A549 (cell line): ENCODE measurements at regions not wholly inside any gene's neighbourhood (a gene's known extent, or its start where the extent isn't known, plus 50 kb on each side); places are given as distances from the start of the nearest gene placed in this dataset.

ENCODE experiments used
- ATAC-seq, 2 experiments: fragments of 200-7000 bp in 1 of 2; fragments of >200 bp in 1 of 2; cut with Nextera tagmentation in 1 of 2; cut with Tn5 transposase in 1 of 2; 3 replicates each; pipeline versions ENCODE4 v1.8.0 to v1.9.1; 2018 to 2020; ENCODE audit warnings: mild to moderate bottlenecking in 1 of 2, moderate library complexity in 1 of 2
- CTCF ChIA-PET: fragments of 300-600 bp; sonication (Branson Sonifier 250); formaldehyde crosslinking; extraction: SDS; loops from one replicate; lab custom pipeline; 2021; ENCODE audit warnings: antibody characterized with exemption, inconsistent platforms; lab: Yijun Ruan, JAX
- POLR2A ChIA-PET: fragments of 350-600 bp; formaldehyde crosslinking; extraction: SDS; loops from one replicate; lab custom pipeline; 2021; ENCODE audit warnings: antibody characterized with exemption, inconsistent platforms; lab: Yijun Ruan, JAX
- DNase-seq, 2 experiments: peaks; one replicate each; pipeline versions ENCODE4 v3.0.0 to v3.0.0-alpha.2; 2011 to 2016; ENCODE audit warnings: low read depth in 1 of 2, low spot score in 1 of 2
- FAIRE-seq: peaks from 2 replicates; lab custom pipeline; 2011; peaks lifted over from hg19 to GRCh38; lab: Jason Lieb, UNC
- H3K27ac ChIP-seq, 2 experiments: fragments of >200 bp; sonication (Bioruptor Twin); formaldehyde crosslinking; 3 replicates each; pipeline ENCODE4 v1.5.1; 2016 to 2017
- H3K4me1 ChIP-seq: fragments of >200 bp; sonication (Bioruptor Twin); formaldehyde crosslinking; 3 replicates; pipeline ENCODE4 v1.6.1; 2016
- H3K4me2 ChIP-seq: fragments of >200 bp; sonication (Bioruptor Twin); formaldehyde crosslinking; 3 replicates; pipeline ENCODE4 v1.6.1; 2016
- H3K4me3 ChIP-seq: fragments of >200 bp; sonication (Bioruptor Twin); formaldehyde crosslinking; 3 replicates; pipeline ENCODE4 v1.5.1; 2016
- H3K9me3 ChIP-seq: fragments of >200 bp; sonication (Bioruptor Twin); formaldehyde crosslinking; 3 replicates; pipeline ENCODE4 v1.6.1; 2016
- BHLHE40 ChIP-seq: IDR thresholded peaks from 2 replicates; pipeline ENCODE4 v1.6.1; 2012; ENCODE audit warnings: low read depth, low read length, inconsistent platforms
- CBX2 ChIP-seq: fragments of 200-600 bp; sonication (generic); IDR thresholded peaks from 2 replicates; pipeline ENCODE4 v1.6.1; 2016; ENCODE audit warnings: low read depth, mild to moderate bottlenecking, borderline replicate concordance
- CHD4 ChIP-seq: fragments of 200-600 bp; sonication (generic); IDR thresholded peaks from 2 replicates; pipeline ENCODE4 v1.6.1; 2016; ENCODE audit warnings: antibody characterized with exemption, mild to moderate bottlenecking, borderline replicate concordance
- ESRRA ChIP-seq: fragments of 150-350 bp; IDR thresholded peaks from 2 replicates; pipeline ENCODE4 v1.6.1; 2014; ENCODE audit warnings: mild to moderate bottlenecking, low read length, borderline replicate concordance
- HEYL ChIP-seq: fragments of 250-450 bp; sonication (Bioruptor Pico); IDR thresholded peaks from 2 replicates; pipeline ENCODE4 v1.8.0; 2021; ENCODE audit warnings: mild to moderate bottlenecking, moderate library complexity
- HOXB13 ChIP-seq: fragments of 250-450 bp; sonication (Bioruptor Pico); IDR thresholded peaks from 2 replicates; pipeline ENCODE4 v1.5.0; 2020; ENCODE audit warnings: low read depth, mild to moderate bottlenecking, moderate library complexity
- JUNB ChIP-seq: fragments of >200 bp; sonication (Bioruptor Twin); formaldehyde crosslinking; IDR thresholded peaks from 2 replicates; pipeline ENCODE4 v1.6.1; 2016
- PHF8 ChIP-seq: fragments of 200-600 bp; sonication (generic); IDR thresholded peaks from 2 replicates; pipeline ENCODE4 v1.6.1; 2016; ENCODE audit warnings: low read depth, mild to moderate bottlenecking, antibody characterized with exemption, moderate library complexity, borderline replicate concordance
- REST ChIP-seq: fragments of 200-600 bp; sonication (generic); IDR thresholded peaks from 2 replicates; pipeline ENCODE4 v1.6.1; 2016; ENCODE audit warnings: antibody characterized with exemption, mild to moderate bottlenecking, moderate library complexity
- ZC3H11A ChIP-seq: fragments of 450-650 bp; IDR thresholded peaks from 2 replicates; pipeline ENCODE4 v1.6.1; 2014; ENCODE audit warnings: antibody characterized with exemption, mild to moderate bottlenecking
- ZFP36 ChIP-seq: fragments of 450-650 bp; IDR thresholded peaks from 2 replicates; pipeline ENCODE4 v1.6.1; 2014; ENCODE audit warnings: borderline replicate concordance; ENCODE audit not compliant: partially characterized antibody
- ZSCAN20 ChIP-seq: fragments of 250-450 bp; sonication (Bioruptor Pico); IDR thresholded peaks from 2 replicates; pipeline ENCODE4 v1.8.0; 2022; ENCODE audit warnings: mild to moderate bottlenecking, moderate library complexity
- WGBS: methylation state at CpG from one replicate; pipeline ENCODE4 v1.1.6; 2017; ENCODE audit errors: missing lambda C conversion rate; 5-methylcytosine and 5-hydroxymethylcytosine counted together

- H3K4me2 ChIP-seq: no peak overlapping the region
- CTCF ChIA-PET: no interaction called here
- no peak overlapping the region for H3K4me3 ChIP-seq
- H3K4me1 ChIP-seq: 0 out of 3 replicates have a peak, but pooled peaks cover 11% of the 10 kb centered on the region
- DNase-seq (no peak), ATAC-seq (peak in 1 of 2 experiments; percentile 53; a peak in 2 of 6 replicates), FAIRE-seq (no peak)
- TF ChIP-seq ZSCAN20: no peak
- TF ChIP-seq ZFP36: no peak
- no peak for TF ChIP-seq PHF8
- no peak for TF ChIP-seq HEYL (CRISPR knock-in tag)
- no peak for TF ChIP-seq ZC3H11A
- no peak for TF ChIP-seq CHD4
- TF ChIP-seq REST: no peak
- no peak for TF ChIP-seq JUNB
- TF ChIP-seq BHLHE40: no peak
- no peak for TF ChIP-seq HOXB13 (CRISPR knock-in tag)
- no peak for TF ChIP-seq CBX2
- no peak for TF ChIP-seq ESRRA
- WGBS: 76% methylated on average over 6 of the region's 6 CpGs
- POLR2A ChIA-PET: interaction anchor here (2.2 kb wide), 1 partner anchor 81 kb away, joined by 8 read pairs; the partner anchor contains the start of gene INTS6
- H3K27ac ChIP-seq: peak overlapping the region in 1 of 2 experiments; percentile 21; a peak in 1 of 6 replicates
- H3K9me3 ChIP-seq: no peaks in the 10 kb centered on the region
These were observed 50.0 kb upstream of the WDFY2 start for GRCh38 chr13:51534041-51534817.
